ENCODE measurements at regions not wholly inside any gene's neighbourhood (a gene's known extent, or its start where the extent isn't known, plus 50 kb on each side); places are given as distances from the start of the nearest gene placed in this dataset.

DNA sequence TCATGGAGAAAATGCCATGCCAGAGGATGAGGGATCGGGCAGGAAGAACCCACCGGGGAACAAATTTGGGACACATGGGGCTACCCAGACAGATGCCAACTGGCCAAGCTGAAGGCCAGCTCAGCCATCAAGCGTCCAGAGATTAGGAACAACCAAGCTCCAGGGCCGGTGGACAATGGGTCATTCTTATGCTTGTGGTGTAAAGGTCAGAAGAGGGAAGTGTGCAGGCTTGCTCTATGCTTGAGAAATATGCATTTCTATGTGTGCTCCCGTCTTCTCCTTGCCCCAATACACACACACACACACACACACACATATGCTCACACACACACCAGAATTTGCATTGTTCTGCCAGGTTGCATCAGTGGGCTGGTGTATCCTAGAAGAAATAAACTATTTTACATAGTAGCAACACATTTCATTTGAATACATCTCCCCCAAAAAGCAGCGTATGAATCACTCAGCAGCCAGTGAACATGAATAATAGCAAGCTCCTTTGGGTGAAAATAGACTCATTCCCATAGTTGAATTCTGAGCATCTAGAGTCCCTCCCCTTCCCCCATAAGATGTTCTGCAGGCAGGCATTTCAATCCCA lies 201.9 kb upstream of the PPARGC1A start:
- TF ChIP-seq EZH2 (IDR thresholded peaks at IDR 0.05; ENCODE audit: borderline replicate concordance, low read depth, low read length, severe bottlenecking) (no peak), POLR2AphosphoS5 (IDR thresholded peaks at IDR 0.05; ENCODE audit: insufficient read depth, low read depth, low read length) (no peak), GATA2 (IDR thresholded peaks at IDR 0.05; ENCODE audit: insufficient read depth, insufficient read length, low read depth, low read length) (no peak), POLR2A (IDR thresholded peaks at IDR 0.05; ENCODE audit: low read depth, low read length) (no peak), MAX (IDR thresholded peaks at IDR 0.05; ENCODE audit: insufficient read depth, insufficient read length) (no peak), JUN (IDR thresholded peaks at IDR 0.05; ENCODE audit: borderline replicate concordance, insufficient read depth, insufficient read length, low read depth) (no peak), MYC (IDR thresholded peaks at IDR 0.05; ENCODE audit: low read depth, low read length) (no peak), FOS (IDR thresholded peaks at IDR 0.05; ENCODE audit: borderline replicate concordance, insufficient read depth, low read length) (no peak)
- TF ChIP-seq, protein P1, sequence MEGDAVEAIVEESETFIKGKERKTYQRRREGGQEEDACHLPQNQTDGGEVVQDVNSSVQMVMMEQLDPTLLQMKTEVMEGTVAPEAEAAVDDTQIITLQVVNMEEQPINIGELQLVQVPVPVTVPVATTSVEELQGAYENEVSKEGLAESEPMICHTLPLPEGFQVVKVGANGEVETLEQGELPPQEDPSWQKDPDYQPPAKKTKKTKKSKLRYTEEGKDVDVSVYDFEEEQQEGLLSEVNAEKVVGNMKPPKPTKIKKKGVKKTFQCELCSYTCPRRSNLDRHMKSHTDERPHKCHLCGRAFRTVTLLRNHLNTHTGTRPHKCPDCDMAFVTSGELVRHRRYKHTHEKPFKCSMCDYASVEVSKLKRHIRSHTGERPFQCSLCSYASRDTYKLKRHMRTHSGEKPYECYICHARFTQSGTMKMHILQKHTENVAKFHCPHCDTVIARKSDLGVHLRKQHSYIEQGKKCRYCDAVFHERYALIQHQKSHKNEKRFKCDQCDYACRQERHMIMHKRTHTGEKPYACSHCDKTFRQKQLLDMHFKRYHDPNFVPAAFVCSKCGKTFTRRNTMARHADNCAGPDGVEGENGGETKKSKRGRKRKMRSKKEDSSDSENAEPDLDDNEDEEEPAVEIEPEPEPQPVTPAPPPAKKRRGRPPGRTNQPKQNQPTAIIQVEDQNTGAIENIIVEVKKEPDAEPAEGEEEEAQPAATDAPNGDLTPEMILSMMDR (IDR thresholded peaks at IDR 0.05; ENCODE audit: extremely low read depth in 1 of 2, insufficient read depth in 1 of 2, low read depth in 1 of 2, low read length in 2 of 2) = no peak

Measured in endothelial cell of umbilical vein (primary cell).